IMR-90 (cell line): ENCODE measurements at regions not wholly inside any gene's neighbourhood (a gene's known extent, or its start where the extent isn't known, plus 50 kb on each side); places are given as distances from the start of the nearest gene placed in this dataset.

ENCODE experiments used
- ATAC-seq: fragments of 200-7000 bp; cut with Tn5 transposase; 2 replicates; pipeline ENCODE4 v1.9.1; 2020; ENCODE audit warnings: low read depth, mild to moderate bottlenecking, moderate library complexity
- BruUV-seq: library from RNA; stranded (reverse); fragments of 400-500 nt; replicated peaks from 2 replicates; lab custom pipeline; 2021; lab: Mats Ljungman, UMichigan
- CTCF ChIA-PET: fragments of 300-600 bp; formaldehyde crosslinking; extraction: SDS; loops from one replicate; lab custom pipeline; 2021; ENCODE audit warnings: antibody characterized with exemption; lab: Yijun Ruan, JAX
- POLR2A ChIA-PET: fragments of 300-600 bp; sonication (Branson Sonifier 250); formaldehyde crosslinking; loops from one replicate; lab custom pipeline; 2022; ENCODE audit warnings: antibody characterized with exemption; ENCODE audit not compliant: unreplicated experiment; lab: Charles Lee
- DNase-seq: peaks from one replicate; pipeline ENCODE4 v3.0.0; 2013
- H2AFZ ChIP-seq: replicated peaks from 2 replicates; pipeline ENCODE3; 2013; ENCODE audit warnings: low read length, mild to moderate bottlenecking; ENCODE audit not compliant: poor library complexity
- H2AK5ac ChIP-seq: 2 replicates; pipeline ENCODE4 v1.6.1; 2013; ENCODE audit warnings: low read depth, low read length, inconsistent platforms
- H2AK9ac ChIP-seq: replicated peaks from 2 replicates; pipeline ENCODE3; 2013; ENCODE audit warnings: mild to moderate bottlenecking, low read depth, low read length, moderate library complexity; ENCODE audit not compliant: poor library complexity
- H2BK120ac ChIP-seq: 2 replicates; pipeline ENCODE4 v1.6.1; 2013; ENCODE audit warnings: low read depth, low read length, inconsistent platforms
- H2BK15ac ChIP-seq: 3 replicates; pipeline ENCODE4 v1.6.1; 2013; ENCODE audit warnings: low read depth, low read length, inconsistent platforms
- H2BK20ac ChIP-seq: 2 replicates; pipeline ENCODE4 v1.6.1; 2013; ENCODE audit warnings: low read depth, mild to moderate bottlenecking, inconsistent platforms, low read length, moderate library complexity
- H2BK5ac ChIP-seq: 2 replicates; pipeline ENCODE4 v1.6.1; 2013; ENCODE audit warnings: mild to moderate bottlenecking, low read depth, low read length, inconsistent platforms; ENCODE audit not compliant: poor library complexity, severe bottlenecking
- H3K14ac ChIP-seq: replicated peaks from 2 replicates; pipeline ENCODE4 v1.6.1; 2013; ENCODE audit warnings: low read depth, low read length, inconsistent platforms
- H3K18ac ChIP-seq: 2 replicates; pipeline ENCODE4 v1.6.1; 2013; ENCODE audit warnings: low read depth, low read length, control low read depth
- H3K23ac ChIP-seq: 2 replicates; pipeline ENCODE4 v1.6.1; 2013; ENCODE audit warnings: low read depth, low read length, inconsistent platforms
- H3K27ac ChIP-seq: 2 replicates; pipeline ENCODE4 v1.5.1; 2013; ENCODE audit warnings: mild to moderate bottlenecking, control low read depth, low read length; ENCODE audit not compliant: insufficient read depth
- H3K27me3 ChIP-seq: 2 replicates; pipeline ENCODE4 v1.6.1; 2013; ENCODE audit warnings: low read length; ENCODE audit not compliant: control insufficient read depth, insufficient read depth
- H3K36me3 ChIP-seq: 2 replicates; pipeline ENCODE4 v1.6.1; 2013; ENCODE audit warnings: low read length, mixed read lengths; ENCODE audit not compliant: control insufficient read depth, insufficient read depth
- H3K4ac ChIP-seq: 2 replicates; pipeline ENCODE4 v1.6.1; 2013; ENCODE audit warnings: low read depth, low read length, inconsistent platforms
- H3K4me1 ChIP-seq: 2 replicates; pipeline ENCODE4 v1.6.1; 2013; ENCODE audit warnings: low read length, mixed read lengths; ENCODE audit not compliant: control insufficient read depth, insufficient read depth
- H3K4me2 ChIP-seq: 2 replicates; pipeline ENCODE4 v1.6.1; 2013; ENCODE audit warnings: low read depth, mild to moderate bottlenecking, control low read depth, low read length, moderate library complexity
- H3K4me3 ChIP-seq: 2 replicates; pipeline ENCODE4 v1.5.1; 2013; ENCODE audit warnings: low read depth, mild to moderate bottlenecking, control low read depth, low read length, moderate library complexity; ENCODE audit not compliant: insufficient read depth
- H3K56ac ChIP-seq: 2 replicates; pipeline ENCODE4 v1.6.1; 2013; ENCODE audit warnings: low read length, inconsistent platforms; ENCODE audit not compliant: insufficient read depth; ENCODE audit errors: extremely low read depth
- H3K79me1 ChIP-seq, 2 experiments: 2 replicates each; pipeline ENCODE4 v1.6.1; 2013; ENCODE audit warnings: low read length in 2 of 2, inconsistent platforms in 1 of 2, low read depth in 1 of 2
- H3K9ac ChIP-seq: 2 replicates; pipeline ENCODE4 v1.6.1; 2013; ENCODE audit warnings: low read depth, low read length, control low read depth
- H3K9me1 ChIP-seq: 2 replicates; pipeline ENCODE4 v1.6.1; 2013; ENCODE audit warnings: low read length, inconsistent platforms; ENCODE audit not compliant: insufficient read depth
- H3K9me3 ChIP-seq: 2 replicates; pipeline ENCODE4 v1.6.1; 2013; ENCODE audit warnings: low read length; ENCODE audit not compliant: control insufficient read depth, insufficient read depth
- H4K20me1 ChIP-seq: 2 replicates; pipeline ENCODE4 v1.6.1; 2013; ENCODE audit warnings: low read length, inconsistent platforms; ENCODE audit not compliant: insufficient read depth
- H4K5ac ChIP-seq: 2 replicates; pipeline ENCODE4 v1.6.1; 2013; ENCODE audit warnings: mild to moderate bottlenecking, low read depth, low read length, control low read depth
- H4K8ac ChIP-seq, 2 experiments: 2 replicates each; pipeline ENCODE4 v1.6.1; 2013; ENCODE audit warnings: low read depth in 2 of 2, low read length in 2 of 2, control low read depth in 1 of 2, inconsistent platforms in 1 of 2
- H4K91ac ChIP-seq: 2 replicates; pipeline ENCODE4 v1.6.1; 2013; ENCODE audit warnings: low read depth, low read length, inconsistent platforms; ENCODE audit not compliant: insufficient read depth
- BHLHE40 ChIP-seq: fragments of 150-350 bp; IDR thresholded peaks from 2 replicates; pipeline ENCODE4 v1.6.1; 2016; ENCODE audit warnings: mild to moderate bottlenecking, low read depth, low read length
- CEBPB ChIP-seq: IDR thresholded peaks from 2 replicates; pipeline ENCODE4 v1.6.1; 2012; ENCODE audit warnings: low read depth, low read length, improper control_type of control experiment
- CHD1 ChIP-seq: IDR thresholded peaks from 2 replicates; pipeline ENCODE4 v1.6.1; 2012; ENCODE audit warnings: low read depth, low read length, improper control_type of control experiment
- FOS ChIP-seq: fragments of 150-350 bp; IDR thresholded peaks from 2 replicates; pipeline ENCODE4 v1.6.1; 2016; ENCODE audit warnings: low read depth, low read length
- MAFK ChIP-seq: IDR thresholded peaks from 2 replicates; pipeline ENCODE4 v1.6.1; 2012; ENCODE audit warnings: low read depth, low read length, improper control_type of control experiment
- MAZ ChIP-seq: IDR thresholded peaks from 2 replicates; pipeline ENCODE4 v1.6.1; 2012; ENCODE audit warnings: low read depth, mild to moderate bottlenecking, low read length, improper control_type of control experiment, moderate library complexity, borderline replicate concordance
- MXI1 ChIP-seq: IDR thresholded peaks from 2 replicates; pipeline ENCODE4 v1.6.1; 2012; ENCODE audit warnings: low read depth, mild to moderate bottlenecking, low read length, moderate library complexity, borderline replicate concordance
- NFE2L2 ChIP-seq: fragments of 150-350 bp; IDR thresholded peaks from 2 replicates; pipeline ENCODE4 v1.6.1; 2016; ENCODE audit warnings: low read depth, mild to moderate bottlenecking, low read length
- POLR2A ChIP-seq: IDR thresholded peaks from 2 replicates; pipeline ENCODE4 v1.6.1; 2012; ENCODE audit warnings: mild to moderate bottlenecking, low read depth, low read length
- RAD21 ChIP-seq: IDR thresholded peaks from 2 replicates; pipeline ENCODE4 v1.6.1; 2012; ENCODE audit warnings: low read length, improper control_type of control experiment
- RCOR1 ChIP-seq: IDR thresholded peaks from 2 replicates; pipeline ENCODE4 v1.6.1; 2012; ENCODE audit warnings: mild to moderate bottlenecking, low read length, improper control_type of control experiment; ENCODE audit not compliant: insufficient replicate concordance
- RFX5 ChIP-seq: IDR thresholded peaks from 2 replicates; pipeline ENCODE4 v1.8.0; 2012; ENCODE audit warnings: low read depth, mild to moderate bottlenecking, low read length, moderate library complexity
- SMC3 ChIP-seq: fragments of 150-350 bp; IDR thresholded peaks from 2 replicates; pipeline ENCODE4 v1.6.1; 2016; ENCODE audit warnings: low read depth, mild to moderate bottlenecking, antibody characterized with exemption, low read length, moderate library complexity
- WGBS, 2 experiments: methylation state at CpG; one replicate each; pipeline versions ENCODE4 v1.1.5 to v1.1.7; 2013; ENCODE audit warnings: missing lambda C conversion rate in 2 of 2; ENCODE audit not compliant: insufficient read length in 1 of 2; ENCODE audit errors: extremely low coverage in 2 of 2; 5-methylcytosine and 5-hydroxymethylcytosine counted together
- dilution Hi-C: fragments of 300-500 bp; cut with HindIII; formaldehyde crosslinking; loops from one replicate; pipeline ENCODE4 v1.14.3; 2018; ENCODE audit warnings: low sequenced_read_pairs; ENCODE audit not compliant: unreplicated experiment
- in situ Hi-C: fragments of 300-500 bp; cut with MboI; formaldehyde crosslinking; loops from 3 replicates; pipeline ENCODE4 v1.14.3; 2019; ENCODE audit warnings: low sequenced_read_pairs, inconsistent platforms, mixed read lengths
- intact Hi-C: fragments of 100-400 bp; cut with micrococcal nuclease; formaldehyde crosslinking; loops from 2 replicates; pipeline ENCODE4 v1.10.0; 2022
- TF ChIP-seq, protein P1 (sequence below): fragments of 150-350 bp; IDR thresholded peaks from 2 replicates; pipeline ENCODE4 v1.6.1; 2017; ENCODE audit warnings: mild to moderate bottlenecking, antibody characterized with exemption, low read length, low read depth
- TF ChIP-seq, protein P2 (sequence below): conservative IDR thresholded peaks from 2 replicates; pipeline ENCODE4 v1.5.1; 2012; ENCODE audit warnings: mild to moderate bottlenecking, low read depth, low read length, improper control_type of control experiment

- Histone ChIP-seq H3K79me1 (no peaks in the 10 kb centered on the region), H3K56ac (no peak overlapping the region), H3K4me1 (peaks cover 2% of the 10 kb centered on the region; the same call in 1 of the 2 replicates), H3K27ac (no peak overlapping the region), H2AK9ac (no peak overlapping the region), H3K9ac (no peak overlapping the region), H2BK20ac (no peak overlapping the region), H2BK5ac (no peak overlapping the region), H3K4ac (no peak overlapping the region), H4K20me1 (no peaks in the 10 kb centered on the region), H3K36me3 (no peaks in the 10 kb centered on the region), H2AK5ac (no peak overlapping the region), H3K4me3 (no peak overlapping the region), H4K5ac (no peak overlapping the region), H2BK15ac (no peak overlapping the region), H3K4me2 (no peak overlapping the region), H2BK120ac (no peak overlapping the region), H3K9me3 (no peaks in the 10 kb centered on the region), H2AFZ (no peak overlapping the region), H3K9me1 (no peaks in the 10 kb centered on the region; the same call in 1 of the 2 replicates), H4K91ac (no peak overlapping the region), H3K27me3 (no peaks in the 10 kb centered on the region), H3K18ac (no peak overlapping the region), H3K14ac (no peak overlapping the region), H4K8ac (no peak overlapping the region), H3K23ac (no peak overlapping the region)
- POLR2A ChIA-PET = no interaction called here
- no peak for TF ChIP-seq RCOR1
- TF ChIP-seq NFE2L2 = no peak
- TF ChIP-seq, protein P1, sequence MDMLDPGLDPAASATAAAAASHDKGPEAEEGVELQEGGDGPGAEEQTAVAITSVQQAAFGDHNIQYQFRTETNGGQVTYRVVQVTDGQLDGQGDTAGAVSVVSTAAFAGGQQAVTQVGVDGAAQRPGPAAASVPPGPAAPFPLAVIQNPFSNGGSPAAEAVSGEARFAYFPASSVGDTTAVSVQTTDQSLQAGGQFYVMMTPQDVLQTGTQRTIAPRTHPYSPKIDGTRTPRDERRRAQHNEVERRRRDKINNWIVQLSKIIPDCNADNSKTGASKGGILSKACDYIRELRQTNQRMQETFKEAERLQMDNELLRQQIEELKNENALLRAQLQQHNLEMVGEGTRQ = no peak
- no peak for TF ChIP-seq FOS
- no peak for TF ChIP-seq MAFK
- no peak for TF ChIP-seq BHLHE40
- TF ChIP-seq RAD21 = no peak
- no peak for TF ChIP-seq MAZ
- no peak for TF ChIP-seq RFX5
- no peak for TF ChIP-seq MXI1
- TF ChIP-seq CHD1 = no peak
- no peak for TF ChIP-seq SMC3
- TF ChIP-seq, protein P2, sequence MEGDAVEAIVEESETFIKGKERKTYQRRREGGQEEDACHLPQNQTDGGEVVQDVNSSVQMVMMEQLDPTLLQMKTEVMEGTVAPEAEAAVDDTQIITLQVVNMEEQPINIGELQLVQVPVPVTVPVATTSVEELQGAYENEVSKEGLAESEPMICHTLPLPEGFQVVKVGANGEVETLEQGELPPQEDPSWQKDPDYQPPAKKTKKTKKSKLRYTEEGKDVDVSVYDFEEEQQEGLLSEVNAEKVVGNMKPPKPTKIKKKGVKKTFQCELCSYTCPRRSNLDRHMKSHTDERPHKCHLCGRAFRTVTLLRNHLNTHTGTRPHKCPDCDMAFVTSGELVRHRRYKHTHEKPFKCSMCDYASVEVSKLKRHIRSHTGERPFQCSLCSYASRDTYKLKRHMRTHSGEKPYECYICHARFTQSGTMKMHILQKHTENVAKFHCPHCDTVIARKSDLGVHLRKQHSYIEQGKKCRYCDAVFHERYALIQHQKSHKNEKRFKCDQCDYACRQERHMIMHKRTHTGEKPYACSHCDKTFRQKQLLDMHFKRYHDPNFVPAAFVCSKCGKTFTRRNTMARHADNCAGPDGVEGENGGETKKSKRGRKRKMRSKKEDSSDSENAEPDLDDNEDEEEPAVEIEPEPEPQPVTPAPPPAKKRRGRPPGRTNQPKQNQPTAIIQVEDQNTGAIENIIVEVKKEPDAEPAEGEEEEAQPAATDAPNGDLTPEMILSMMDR = no peak
- no peak for TF ChIP-seq POLR2A
- no peak for TF ChIP-seq CEBPB
- CTCF ChIA-PET = no interaction called here
- ATAC-seq = no peak
- intact Hi-C loops (no loop called here), dilution Hi-C loops (no loop called here), in situ Hi-C loops (no loop called here)
- peak; percentile 27 for DNase-seq
- 79% methylated on average over 3 of the region's 3 CpGs; no CpG with 5 or more reads in 1 of the 2 experiments for WGBS, 2 experiments
- no TSS peak for BruUV-seq
These were observed 233.2 kb downstream of the KLF13 start for GRCh38 chr15:31559786-31560185.
